GM19452 (cell line): ENCODE measurements at regions not wholly inside any gene's neighbourhood (a gene's known extent, or its start where the extent isn't known, plus 50 kb on each side); places are given as distances from the start of the nearest gene placed in this dataset.

ENCODE experiments used
- ATAC-seq: cut with Tn5 transposase; IDR thresholded peaks from one replicate; pipeline ENCODE4 v1.9.1; 2021; ENCODE audit not compliant: unreplicated experiment

DNA sequence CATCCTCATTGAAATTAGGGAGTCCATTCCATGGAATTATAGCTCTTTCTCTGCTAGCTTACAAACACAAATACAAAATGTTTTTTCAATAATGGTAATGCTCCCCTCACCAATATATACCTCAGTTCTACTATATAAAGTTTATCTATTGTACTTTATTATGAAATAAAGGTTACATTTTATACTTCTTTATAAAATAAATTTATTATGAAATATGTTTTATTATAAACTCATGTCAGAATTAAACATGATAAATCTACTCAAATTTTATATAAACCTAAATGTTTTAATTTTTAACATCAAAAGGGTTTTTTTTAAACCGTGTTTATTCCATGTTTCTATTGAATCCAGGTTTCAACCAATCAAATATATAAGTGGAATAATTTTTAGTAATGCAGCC, 646.1 kb upstream of the PCDH20 start:
- ATAC-seq: no peak

DNA sequence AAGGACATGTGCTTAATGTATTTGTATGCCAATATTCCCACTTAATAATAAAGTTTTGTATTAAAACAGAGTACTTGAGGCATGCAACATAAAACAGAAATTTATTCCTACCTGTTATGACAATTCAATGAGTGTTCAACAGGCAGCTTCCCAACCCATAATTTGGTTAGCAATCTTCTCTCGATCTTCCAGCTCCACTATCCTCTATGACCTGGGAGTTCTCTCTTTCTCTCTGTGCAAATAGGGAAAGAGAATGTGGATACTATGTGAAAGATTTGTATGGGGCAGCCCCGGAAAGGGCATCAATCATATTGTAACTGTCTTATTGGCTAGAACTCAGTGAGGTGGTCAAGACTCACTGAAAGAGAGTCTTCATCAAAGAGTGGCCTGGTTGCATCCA, 644.9 kb upstream of the PCDH20 start:
- no peak for ATAC-seq

DNA sequence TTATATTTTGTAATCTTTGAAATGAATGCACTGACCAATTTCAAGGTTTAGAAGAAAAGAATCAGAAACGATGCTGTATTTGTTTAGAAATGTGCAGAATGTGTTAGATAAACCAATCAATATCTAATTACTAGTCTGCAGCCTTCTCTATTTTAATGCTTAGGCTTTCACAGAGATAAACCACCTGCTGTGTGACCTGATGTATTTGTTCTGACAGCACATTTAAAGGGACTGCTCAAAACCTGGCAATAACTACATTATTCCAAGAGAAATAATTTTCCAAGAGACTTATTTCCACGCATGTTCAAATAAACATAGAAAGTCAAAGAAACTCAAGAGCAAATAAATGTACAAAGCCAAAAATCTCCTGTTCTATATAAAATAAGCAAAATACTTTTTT, 641.6 kb upstream of the PCDH20 start:
- no peak for ATAC-seq

DNA sequence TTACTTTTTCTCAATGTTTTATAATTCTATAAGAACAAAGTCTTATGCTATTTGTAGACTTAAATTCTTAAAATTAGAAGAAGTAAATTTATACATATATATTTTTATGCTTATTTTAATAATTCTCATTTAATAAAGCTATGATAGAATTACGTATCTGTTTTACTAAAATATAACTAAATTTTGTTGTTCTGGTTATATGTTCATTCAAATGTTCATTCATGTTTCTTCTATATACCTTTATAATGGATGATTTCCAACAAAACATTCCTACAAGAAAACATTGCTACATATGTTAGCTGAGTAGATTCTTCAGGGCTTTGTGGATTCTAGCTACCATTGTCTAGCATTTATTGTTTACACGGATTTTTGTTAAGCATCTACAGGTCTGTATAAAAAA, 634.3 kb upstream of the PCDH20 start:
- no peak for ATAC-seq

DNA sequence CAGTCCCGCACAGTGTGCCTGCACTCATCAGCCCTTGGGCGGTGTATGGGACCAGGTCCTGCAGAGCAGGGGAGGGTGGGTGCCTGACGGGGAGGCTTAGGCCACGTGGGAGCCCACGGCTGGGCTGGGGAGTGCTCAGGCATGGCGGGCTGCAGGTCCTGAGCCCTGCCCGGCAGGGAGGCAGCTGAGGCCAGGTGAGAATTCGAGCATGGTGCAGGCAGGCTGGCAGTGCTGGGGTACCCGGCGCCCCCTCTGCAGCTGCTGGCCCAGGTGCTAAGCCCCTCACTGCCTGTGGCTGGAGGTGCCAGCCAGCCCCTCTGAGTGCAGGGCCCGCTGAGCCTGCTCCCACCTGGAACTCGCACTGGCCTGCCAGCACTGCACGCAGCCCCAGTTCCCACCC, 630.9 kb upstream of the PCDH20 start:
- ATAC-seq: no peak

DNA sequence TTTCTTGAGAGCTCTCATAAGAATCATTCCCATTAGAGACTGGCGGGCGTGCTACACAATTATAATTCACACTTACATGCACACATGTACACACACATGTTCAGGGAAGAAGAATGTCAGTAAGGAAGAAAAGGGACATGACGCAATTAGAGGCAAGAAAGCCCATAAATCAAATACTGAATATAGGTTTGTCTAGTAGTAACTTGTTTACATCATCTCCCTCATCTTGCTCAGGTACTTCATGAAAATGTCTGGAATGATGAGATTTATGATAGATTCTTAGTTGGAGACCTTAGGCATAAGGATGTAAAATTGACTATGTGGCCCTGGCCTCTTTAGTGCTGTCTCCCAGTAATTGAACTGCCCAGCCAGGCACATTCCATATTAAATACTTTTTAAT, 628.0 kb upstream of the PCDH20 start:
- no peak for ATAC-seq

DNA sequence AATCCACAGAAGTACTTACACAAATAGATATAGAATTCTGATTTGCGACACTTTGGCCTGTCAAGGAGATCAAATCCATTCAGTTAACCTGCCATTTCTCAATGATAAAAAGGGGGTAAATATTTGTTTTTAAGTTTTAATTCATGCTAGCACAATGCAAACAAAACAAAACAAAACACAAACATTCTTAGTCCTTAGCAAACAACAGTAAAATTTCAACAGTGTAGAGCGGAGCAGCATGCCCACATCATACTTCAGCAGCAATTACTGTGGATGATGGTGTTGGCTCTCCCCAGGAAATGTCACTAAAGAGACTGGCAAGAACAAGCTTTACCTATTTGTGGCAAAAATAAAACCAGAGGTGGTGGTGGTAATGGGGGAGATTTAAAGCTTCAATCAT, 625.2 kb upstream of the PCDH20 start:
- ATAC-seq: no peak

DNA sequence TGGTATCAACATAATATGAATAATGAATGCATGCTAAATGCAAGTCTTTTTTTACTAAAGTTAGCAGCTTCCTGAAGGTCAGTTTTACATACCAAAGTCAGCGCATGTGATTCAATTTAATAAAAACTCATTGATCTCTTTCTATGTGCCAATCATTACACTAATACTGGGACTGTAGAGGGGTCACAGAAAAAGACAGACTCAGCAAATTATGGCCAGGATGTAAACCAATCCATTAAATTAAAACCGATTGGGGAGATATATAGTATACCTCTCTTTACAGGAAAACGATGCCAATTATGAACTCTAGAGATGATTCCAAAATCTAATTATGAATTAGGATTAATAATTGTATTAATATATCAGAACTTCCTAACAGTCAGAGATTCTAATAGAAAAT, 624.4 kb upstream of the PCDH20 start:
- no peak for ATAC-seq

DNA sequence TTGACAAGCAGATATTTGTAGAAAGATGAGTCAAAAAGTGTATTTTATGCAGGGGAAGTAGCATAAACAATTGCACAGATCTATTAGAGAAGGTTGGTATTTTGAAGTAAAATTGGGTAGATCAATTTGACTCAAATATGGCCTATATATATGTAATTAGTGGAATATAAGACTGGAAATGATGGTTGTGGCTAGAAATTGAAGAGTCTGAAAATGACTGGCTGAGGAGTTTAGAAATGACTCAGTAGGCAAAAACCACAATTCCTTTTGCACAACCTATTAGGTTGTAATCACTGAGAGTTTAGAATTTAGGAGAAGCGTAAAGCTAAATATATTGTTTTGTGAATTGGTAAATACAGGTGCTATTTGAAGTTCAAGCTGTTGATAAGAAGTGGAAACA, 622.6 kb upstream of the PCDH20 start:
- ATAC-seq: no peak

DNA sequence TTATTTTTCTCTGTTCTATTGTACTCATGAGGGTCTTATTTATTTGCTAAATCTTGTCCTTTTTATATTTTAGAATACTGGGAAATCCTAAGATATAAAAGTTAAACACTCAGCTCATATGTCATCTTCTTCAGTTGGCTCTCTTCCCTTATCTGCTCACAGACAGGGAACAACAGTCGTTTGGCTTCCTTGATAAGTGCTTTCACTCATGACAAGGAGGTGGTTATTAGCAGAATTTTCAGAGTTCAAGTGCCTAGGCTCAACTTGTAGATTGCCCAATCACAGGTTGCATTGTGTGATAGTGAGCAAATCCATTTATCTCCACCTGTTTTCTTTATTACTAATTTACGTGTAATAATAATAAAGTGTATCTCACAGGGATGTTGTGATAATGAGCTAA, 620.3 kb upstream of the PCDH20 start:
- ATAC-seq: no peak

DNA sequence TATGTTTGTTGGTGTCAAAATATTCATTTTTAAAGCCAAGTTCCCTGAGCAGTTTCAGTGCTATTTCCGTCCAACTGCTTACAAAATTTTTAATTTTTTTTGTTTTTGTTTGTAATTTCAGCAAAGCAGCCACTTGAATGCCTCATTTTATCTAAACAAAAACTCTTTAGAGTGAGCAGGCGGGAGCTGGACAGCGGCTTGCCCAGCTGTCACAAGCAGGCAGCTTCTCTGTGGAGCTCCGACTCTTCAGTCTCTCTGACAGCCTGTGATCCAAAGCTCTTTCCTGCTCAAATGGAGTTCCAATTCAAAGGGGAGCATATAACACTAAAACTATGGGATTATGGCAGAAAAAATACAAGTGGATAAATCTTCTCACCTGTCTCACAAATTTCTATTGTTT, 618.3 kb upstream of the PCDH20 start:
- no peak for ATAC-seq

DNA sequence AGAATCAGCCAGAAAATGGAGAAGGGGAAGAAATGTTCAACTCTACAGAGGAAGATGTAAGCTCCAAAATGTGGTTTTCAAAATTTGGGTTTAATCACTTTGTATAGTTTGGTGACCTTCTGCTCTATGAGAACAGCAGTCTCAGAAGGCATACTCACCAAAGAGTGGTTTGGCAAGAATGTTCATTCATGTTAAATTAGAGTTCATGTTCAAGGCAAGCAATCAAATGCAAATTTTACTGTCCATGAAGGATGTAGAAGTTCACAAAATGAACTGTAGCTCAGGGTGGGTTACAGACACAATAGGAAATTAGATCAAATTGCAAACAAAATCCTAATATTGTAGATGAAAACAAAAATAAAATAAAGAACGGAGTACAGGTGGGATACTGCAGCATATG, 606.7 kb upstream of the PCDH20 start:
- no peak for ATAC-seq

DNA sequence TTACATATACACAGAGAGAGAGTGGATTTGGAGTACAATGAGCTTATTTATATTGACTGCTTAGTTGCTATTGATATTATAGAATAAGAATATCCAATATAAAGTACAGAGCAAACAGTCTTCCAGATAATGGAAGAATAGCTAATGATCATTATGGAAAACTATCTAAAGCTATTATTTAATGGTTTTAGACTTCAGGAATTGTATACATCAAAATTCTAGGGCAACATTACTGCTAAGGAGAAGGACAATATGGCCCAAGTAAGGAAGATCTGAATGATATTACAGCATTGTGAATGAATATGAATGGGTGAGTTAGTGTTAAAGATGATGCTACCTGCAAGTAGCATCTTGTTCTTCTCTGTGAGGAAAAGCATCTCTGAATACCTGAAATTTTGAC, 604.2 kb upstream of the PCDH20 start:
- no peak for ATAC-seq

DNA sequence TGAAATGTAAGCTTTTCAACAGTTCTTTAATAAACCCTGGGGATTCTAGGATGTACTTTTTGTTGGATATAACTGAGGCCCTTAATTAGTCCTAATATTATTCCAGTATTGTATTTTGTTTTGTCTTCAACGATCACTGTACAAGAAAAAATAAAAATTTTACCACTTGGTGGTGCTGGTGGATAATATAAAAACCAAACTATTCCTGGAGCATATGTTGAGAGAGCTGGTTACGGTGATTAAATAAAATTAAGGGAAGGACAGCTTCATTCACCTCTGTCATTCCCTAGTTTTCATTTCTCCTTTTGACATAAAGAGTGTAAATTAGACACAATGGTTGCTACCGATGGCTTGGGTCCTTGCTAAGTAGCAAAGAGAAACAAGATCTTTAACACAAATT, 598.6 kb upstream of the PCDH20 start:
- no peak for ATAC-seq

DNA sequence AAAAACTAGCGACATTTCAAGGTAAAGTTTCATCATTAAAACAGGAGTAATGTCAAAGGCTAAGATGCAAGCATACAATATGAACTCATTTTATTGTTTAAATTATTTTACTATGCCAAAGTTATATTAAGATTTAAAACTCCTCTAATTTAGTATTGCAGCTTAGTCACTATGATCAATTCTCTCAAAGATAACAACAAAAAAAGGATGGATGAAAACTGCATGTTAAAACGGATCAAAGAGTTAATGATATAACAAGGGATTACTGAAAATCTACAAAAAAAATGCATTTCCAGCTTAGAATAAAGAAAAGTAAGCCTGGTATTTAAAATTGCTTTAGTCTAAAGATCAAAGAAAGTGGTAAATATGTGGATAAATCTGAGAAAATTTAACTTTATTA, 587.8 kb upstream of the PCDH20 start:
- ATAC-seq: no peak

DNA sequence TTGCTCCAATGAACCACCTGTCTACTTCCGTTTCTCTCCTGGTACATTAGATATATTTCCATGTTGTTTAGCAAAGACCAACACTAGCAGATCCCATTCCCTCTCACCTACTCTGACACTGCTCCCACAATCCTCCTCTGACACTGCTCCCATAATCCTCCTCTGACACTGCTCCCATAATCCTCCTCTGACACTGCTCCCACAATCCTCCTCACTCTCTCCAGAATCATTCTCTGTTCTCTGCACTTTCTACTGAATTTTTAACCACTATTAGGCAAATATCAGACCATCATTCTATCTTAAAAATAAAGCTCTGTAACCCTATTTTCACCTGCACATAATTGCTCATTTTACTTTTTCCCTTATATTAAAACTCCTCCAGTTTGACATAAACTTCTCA, 578.5 kb upstream of the PCDH20 start:
- ATAC-seq: no peak

DNA sequence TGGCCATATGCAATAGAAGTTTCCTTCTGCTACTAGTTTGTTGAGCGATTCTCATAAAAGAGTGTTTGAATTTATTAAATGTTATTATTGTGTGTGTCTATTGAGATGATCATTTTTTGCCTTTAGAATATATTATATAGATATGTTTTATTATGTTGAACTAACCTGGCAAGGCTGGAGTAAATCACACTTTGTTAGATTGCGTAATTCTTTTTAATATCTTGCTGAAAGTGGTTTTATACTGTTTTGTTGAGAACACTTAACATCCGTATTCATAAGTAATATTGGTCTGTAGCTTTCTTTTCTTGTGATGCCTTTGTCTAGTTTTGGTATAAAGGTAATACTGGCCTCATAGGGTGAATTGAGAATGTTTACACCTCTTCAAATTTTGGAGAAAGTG, 574.3 kb upstream of the PCDH20 start:
- ATAC-seq: no peak

DNA sequence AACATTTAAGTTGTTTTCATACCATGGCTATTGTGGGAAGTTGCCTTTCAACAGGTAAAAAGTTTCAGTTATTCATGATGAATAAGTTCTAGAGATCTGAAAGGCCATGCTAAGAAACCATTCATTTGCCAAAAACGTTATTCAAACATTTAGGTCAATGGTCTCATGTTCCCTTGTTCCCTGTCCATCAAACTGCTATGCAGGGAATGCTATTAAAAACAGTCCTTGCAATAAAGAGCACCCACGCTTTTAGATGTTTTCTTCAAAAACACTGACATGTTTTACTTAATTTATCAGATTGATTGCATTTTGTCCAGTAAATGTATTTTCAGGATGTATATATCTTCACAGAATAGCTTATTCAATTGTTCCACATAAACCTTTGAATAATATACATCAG, 573.2 kb upstream of the PCDH20 start:
- ATAC-seq: no peak

DNA sequence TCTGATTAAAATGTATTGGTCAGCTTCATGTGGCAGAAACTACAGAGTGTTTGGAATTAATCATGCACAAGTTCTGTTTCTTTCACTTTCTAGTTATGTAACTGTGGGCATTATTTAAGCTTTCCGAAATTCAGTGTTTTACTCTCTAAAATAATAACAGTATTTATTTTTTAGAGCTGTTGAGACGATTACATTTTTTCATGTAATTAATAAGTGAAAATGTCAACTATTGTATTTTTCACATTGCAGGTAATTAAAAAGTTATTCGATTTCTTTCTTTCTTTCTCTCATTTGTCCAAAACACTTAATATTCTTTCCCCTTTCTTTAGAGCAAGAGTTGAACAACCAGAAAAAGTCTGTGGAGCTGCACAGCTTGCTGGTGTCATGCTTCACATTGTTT, 559.4 kb upstream of the PCDH20 start:
- ATAC-seq: no peak

DNA sequence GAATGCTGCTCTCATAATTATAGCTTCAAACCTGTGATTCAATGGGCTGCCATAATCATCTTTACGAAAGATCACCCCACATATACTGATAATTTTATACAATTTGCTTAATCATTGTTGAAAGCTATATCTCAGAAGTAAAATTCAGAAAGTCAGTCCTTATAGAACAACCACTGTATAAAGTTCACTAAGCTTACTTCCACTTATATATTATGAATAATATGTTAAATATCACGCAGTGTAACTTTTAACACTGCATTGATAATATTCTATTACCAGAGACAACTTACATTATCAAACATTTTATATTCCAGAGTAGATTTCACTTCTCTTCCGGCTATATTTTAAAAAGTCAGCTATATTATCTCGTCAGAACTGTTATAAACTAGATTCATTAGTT, 550.1 kb upstream of the PCDH20 start:
- ATAC-seq: no peak

DNA sequence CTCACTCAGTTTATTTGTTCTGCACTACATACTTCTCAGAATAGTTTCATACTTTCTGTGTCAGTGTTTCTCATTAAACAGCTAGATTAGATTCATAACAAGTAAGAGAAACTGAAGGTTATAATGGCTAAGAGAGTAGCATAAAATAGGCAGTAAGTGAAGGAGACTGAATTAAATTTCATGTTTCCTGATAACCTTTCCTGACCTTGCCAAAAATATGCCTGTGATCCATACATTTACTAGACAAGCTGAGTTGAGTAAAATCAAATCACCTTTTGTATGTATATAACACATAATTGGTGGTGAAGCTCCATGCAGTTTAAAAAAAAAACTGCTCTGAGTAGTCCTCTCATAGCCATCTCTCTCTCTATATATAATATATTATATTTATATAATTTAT, 545.3 kb upstream of the PCDH20 start:
- ATAC-seq: no peak

DNA sequence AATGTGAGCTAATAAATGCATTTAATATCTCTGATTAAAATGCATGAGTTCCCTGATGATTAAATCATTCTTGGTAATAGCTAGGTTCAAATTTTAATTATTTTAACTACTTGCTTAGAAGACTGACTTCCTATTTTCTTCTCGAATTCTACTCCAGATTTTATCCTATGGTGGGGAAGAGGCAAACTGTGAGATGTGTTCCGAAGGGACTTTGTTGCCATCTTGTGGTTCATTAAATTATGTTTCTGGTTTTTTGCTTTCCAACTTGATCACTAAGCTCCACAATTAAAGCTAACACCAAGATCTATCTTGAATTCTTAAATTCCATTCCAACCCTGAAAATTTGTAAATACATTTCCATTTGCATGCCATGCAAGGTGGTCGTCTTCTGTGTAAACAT, 538.4 kb upstream of the PCDH20 start:
- no peak for ATAC-seq

DNA sequence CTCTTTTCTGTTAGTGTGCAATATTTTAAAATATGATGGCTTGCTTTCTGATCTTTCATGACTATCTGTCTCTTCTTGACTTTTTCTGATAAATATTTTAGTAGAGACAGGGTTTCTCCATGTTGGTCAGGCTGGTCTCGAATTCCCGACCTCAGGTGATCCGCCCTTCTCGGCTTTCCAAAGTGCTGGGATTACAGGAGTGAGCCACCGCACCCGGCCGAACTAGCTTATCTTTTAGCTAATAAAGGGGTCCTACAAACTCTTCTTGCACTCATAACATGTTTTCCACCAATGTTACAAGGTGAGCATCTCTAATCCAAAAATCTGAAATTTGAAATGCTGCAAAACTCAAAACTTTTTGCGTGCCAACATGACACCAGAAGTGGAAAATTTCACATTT, 535.2 kb upstream of the PCDH20 start:
- no peak for ATAC-seq

DNA sequence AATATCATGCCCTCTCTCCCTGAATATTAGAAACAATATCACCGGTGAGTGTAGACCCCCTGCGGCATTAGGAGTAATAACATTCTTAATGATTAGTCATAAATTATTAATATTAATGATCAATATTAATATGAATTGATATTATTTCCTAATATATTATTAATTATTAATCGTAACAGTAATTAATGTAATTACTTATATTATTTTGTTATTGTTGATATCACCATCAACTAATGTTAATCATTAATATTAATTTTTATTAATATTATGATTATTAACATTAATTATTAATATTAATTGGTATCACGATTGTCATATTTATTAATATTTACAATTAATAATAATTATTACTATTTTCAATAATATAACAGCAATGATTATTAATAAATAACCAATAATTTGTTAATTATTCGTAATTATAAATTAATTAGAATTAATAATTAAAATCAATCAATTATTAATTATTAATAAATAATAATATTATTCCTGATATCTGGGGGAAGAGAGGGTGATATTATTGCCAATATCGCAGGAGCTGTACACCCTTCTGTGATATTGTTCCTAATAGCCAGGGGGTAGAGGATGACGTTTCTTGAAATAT, 528.8 kb upstream of the PCDH20 start:
- ATAC-seq: no peak
